T-cell (primary cell): ENCODE measurements at regions not wholly inside any gene's neighbourhood (a gene's known extent, or its start where the extent isn't known, plus 50 kb on each side); places are given as distances from the start of the nearest gene placed in this dataset.

Experiments
- ATAC-seq, 4 experiments: fragments of 200-7000 bp in 3 of 4; fragments of 150-1000 bp in 1 of 4; cut with Tn5 transposase; replicated peaks in 1 of 4; 1 replicate in 3 of 4; 2 replicates in 1 of 4; pipeline ENCODE4 v1.10.0; 2021; ENCODE audit warnings: moderate library complexity in 3 of 4, mild to moderate bottlenecking in 2 of 4, moderate number of reproducible peaks in 1 of 4
- CTCF ChIA-PET, 2 donors: fragments of 300-600 bp; sonication (Branson Sonifier 250); formaldehyde crosslinking; loops; one replicate each; lab custom pipeline; 2022; ENCODE audit warnings: antibody characterized with exemption in 2 of 2; lab: Charles Lee
- POLR2A ChIA-PET, 2 donors: fragments of 300-600 bp; sonication (Branson Sonifier 250); formaldehyde crosslinking; loops; one replicate each; lab custom pipeline; 2022; ENCODE audit warnings: antibody characterized with exemption in 2 of 2; lab: Charles Lee
- DNase-seq, 35 experiments: peaks; one replicate each; pipeline versions ENCODE4 v3.0.0 to v3.0.0-alpha.2; 2013 to 2023
- H3K27ac ChIP-seq: one replicate; pipeline ENCODE4 v1.5.1; 2013; ENCODE audit warnings: low read length
- H3K27me3 ChIP-seq, 2 experiments: replicated peaks in 1 of 2; 1 replicate in 1 of 2; 2 replicates in 1 of 2; pipeline versions ENCODE4 v1.6.1 to v1.7.0; 2013; ENCODE audit warnings: low read length in 1 of 2, mixed read lengths in 1 of 2; ENCODE audit not compliant: control insufficient read depth in 2 of 2, insufficient read depth in 2 of 2; ENCODE audit errors: extremely low read depth in 1 of 2
- H3K36me3 ChIP-seq, 2 donors: 1 replicate in 1 of 2; 2 replicates in 1 of 2; pipeline versions ENCODE4 v1.6.1 to v1.7.0; 2013; ENCODE audit warnings: low read length in 1 of 2; ENCODE audit not compliant: control insufficient read depth in 2 of 2, insufficient read depth in 1 of 2; ENCODE audit errors: extremely low read depth in 1 of 2
- H3K4me1 ChIP-seq, 2 experiments: 1 replicate in 1 of 2; 2 replicates in 1 of 2; pipeline versions ENCODE4 v1.6.1 to v1.7.0; 2013; ENCODE audit warnings: low read length in 2 of 2, mixed read lengths in 1 of 2; ENCODE audit not compliant: insufficient read depth in 2 of 2, control insufficient read depth in 1 of 2; ENCODE audit errors: extremely low read depth in 1 of 2
- H3K4me3 ChIP-seq, 2 donors: 1 replicate in 1 of 2; 2 replicates in 1 of 2; pipeline versions ENCODE4 v1.5.1 to v1.7.0; 2013; ENCODE audit warnings: mild to moderate bottlenecking in 2 of 2, low read length in 1 of 2, moderate library complexity in 1 of 2; ENCODE audit not compliant: control insufficient read depth in 1 of 2; ENCODE audit errors: extremely low read depth in 1 of 2
- H3K9me3 ChIP-seq: 2 replicates; pipeline ENCODE4 v1.7.0; 2013
- H3K27ac Mint-ChIP-seq, 2 donors: one replicate each; pipeline ENCODE4 v1.8.0; 2020 to 2021; ENCODE audit warnings: mild to moderate bottlenecking in 2 of 2, mixed read lengths in 2 of 2
- H3K27me3 Mint-ChIP-seq, 2 donors: one replicate each; pipeline ENCODE4 v1.8.0; 2021 to 2022; ENCODE audit warnings: mixed read lengths in 2 of 2
- H3K36me3 Mint-ChIP-seq: one replicate; pipeline ENCODE4 v1.8.0; 2021; ENCODE audit warnings: mixed read lengths
- H3K4me1 Mint-ChIP-seq, 3 donors: one replicate each; pipeline ENCODE4 v1.8.0; 2020 to 2022; ENCODE audit warnings: mixed read lengths in 3 of 3, mild to moderate bottlenecking in 1 of 3
- H3K4me3 Mint-ChIP-seq, 3 donors: one replicate each; pipeline ENCODE4 v1.8.0; 2020 to 2022; ENCODE audit warnings: mild to moderate bottlenecking in 3 of 3, mixed read lengths in 3 of 3, moderate library complexity in 3 of 3
- H3K9me3 Mint-ChIP-seq, 3 donors: one replicate each; pipeline ENCODE4 v1.8.0; 2020 to 2022; ENCODE audit warnings: mixed read lengths in 3 of 3
- WGBS: methylation state at CpG from one replicate; pipeline ENCODE4 v1.1.5; 2013; ENCODE audit warnings: missing lambda C conversion rate; ENCODE audit not compliant: insufficient coverage; 5-methylcytosine and 5-hydroxymethylcytosine counted together

- POLR2A ChIA-PET, result no interaction called here
- DNase-seq (no peak), ATAC-seq (no peak)
- no peaks in the 10 kb centered on the region for H3K36me3 Mint-ChIP-seq
- H3K9me3 Mint-ChIP-seq, result peaks cover 0 to 4% (median 0%) of the 10 kb centered on the region in 3 donors
- no peaks in the 10 kb centered on the region for H3K4me1 Mint-ChIP-seq
- Histone ChIP-seq H3K36me3 (no peaks in the 10 kb centered on the region), H3K4me1 (no peaks in the 10 kb centered on the region), H3K4me3 (no peak overlapping the region), H3K27ac (no peak overlapping the region), H3K27me3 (no peaks in the 10 kb centered on the region), H3K9me3 (no peaks in the 10 kb centered on the region)
- no peak overlapping the region for H3K4me3 Mint-ChIP-seq
- H3K27ac Mint-ChIP-seq, result no peak overlapping the region
- no CpG with 5 or more reads among the region's 2 CpGs for WGBS
- H3K27me3 Mint-ChIP-seq, result no peaks in the 10 kb centered on the region
- CTCF ChIA-PET, result no interaction called here
These were observed 333.1 kb downstream of the RND3 start for GRCh38 chr2:150154308-150154797.

DNA sequence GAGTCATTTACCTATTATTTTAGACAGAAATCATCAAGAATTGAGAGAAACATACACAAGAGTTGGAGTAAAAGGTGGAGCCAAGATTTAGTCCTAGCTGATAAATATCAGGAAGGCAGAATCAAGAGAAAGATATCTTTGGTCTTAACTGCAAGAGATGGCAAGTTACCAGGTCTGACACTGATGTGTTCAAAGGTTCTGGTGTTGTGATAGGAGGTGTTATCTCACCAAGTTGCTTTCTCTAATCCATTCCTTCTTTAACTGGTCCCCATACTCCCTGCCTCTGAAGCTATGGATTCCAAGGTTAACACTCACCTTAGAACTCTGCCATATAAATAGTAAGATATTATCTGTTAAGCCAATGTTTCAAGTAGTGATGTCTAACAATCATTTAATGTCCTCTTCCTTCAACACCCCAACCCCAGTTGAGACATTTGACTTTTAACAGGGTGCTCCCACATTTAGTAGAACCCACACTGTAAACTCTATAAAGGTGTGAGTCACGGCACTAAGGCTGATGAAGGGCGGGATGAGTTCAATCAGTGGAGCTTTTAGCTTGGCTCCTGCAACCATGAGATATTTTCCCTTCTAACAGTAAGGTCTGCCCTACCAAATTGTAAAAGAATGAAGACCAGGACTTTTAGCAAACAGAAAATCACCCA is 333.7 kb downstream of the RND3 start:
- WGBS, result no CpG with 5 or more reads among the region's 2 CpGs
- peaks cover 0 to 4% (median 0%) of the 10 kb centered on the region in 3 donors for H3K9me3 Mint-ChIP-seq
- H3K36me3 ChIP-seq, result no peaks in the 10 kb centered on the region
- H3K4me3 Mint-ChIP-seq, result no peak overlapping the region
- H3K4me3 ChIP-seq, result no peak overlapping the region
- ATAC-seq, result no peak
- no peaks in the 10 kb centered on the region for H3K36me3 Mint-ChIP-seq
- ChIA-PET CTCF (no interaction called here), POLR2A (no interaction called here)
- no peaks in the 10 kb centered on the region for H3K9me3 ChIP-seq
- H3K27ac ChIP-seq, result no peak overlapping the region
- DNase-seq, result no peak
- H3K27me3 ChIP-seq, result no peaks in the 10 kb centered on the region
- no peaks in the 10 kb centered on the region for H3K4me1 ChIP-seq
- H3K27me3 Mint-ChIP-seq, result no peaks in the 10 kb centered on the region
- H3K27ac Mint-ChIP-seq, result no peak overlapping the region
- H3K4me1 Mint-ChIP-seq, result no peaks in the 10 kb centered on the region

DNA sequence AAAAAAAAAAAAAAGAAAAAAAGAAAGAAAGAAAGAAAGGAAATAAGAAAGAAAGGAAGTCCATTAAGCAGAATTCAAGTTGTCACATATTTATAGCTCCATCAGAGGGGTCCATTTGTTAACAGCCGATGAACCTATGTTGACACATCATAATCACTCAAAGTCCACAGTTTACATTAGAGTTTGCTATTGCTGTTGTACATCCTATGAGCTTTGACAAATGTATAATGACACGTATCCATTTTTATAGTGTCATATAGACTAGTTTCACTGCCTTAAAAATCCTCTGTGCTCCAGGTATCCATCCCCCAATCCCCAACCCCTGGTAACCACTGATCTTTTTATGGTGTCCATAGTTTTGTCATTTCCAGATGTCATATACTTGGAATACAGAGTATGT is 335.2 kb downstream of the RND3 start:
- CTCF ChIA-PET, result no interaction called here

GRCh38 chr2:150150144-150150543 is 337.3 kb downstream of the RND3 start:
- H3K9me3 Mint-ChIP-seq, result peaks cover 11 to 23% (median 18%) of the 10 kb centered on the region in 3 donors
- ChIA-PET POLR2A (no interaction called here), CTCF (no interaction called here)
- H3K27ac ChIP-seq, result no peak overlapping the region
- H3K4me1 Mint-ChIP-seq, result no peaks in the 10 kb centered on the region
- no peaks in the 10 kb centered on the region for H3K36me3 Mint-ChIP-seq
- ATAC-seq (no peak), DNase-seq (no peak)
- no peak overlapping the region for H3K4me3 ChIP-seq
- H3K27ac Mint-ChIP-seq, result no peak overlapping the region
- no CpG with 5 or more reads among the region's 2 CpGs for WGBS
- H3K36me3 ChIP-seq, result no peaks in the 10 kb centered on the region
- H3K27me3 ChIP-seq, result no peaks in the 10 kb centered on the region
- no peaks in the 10 kb centered on the region for H3K27me3 Mint-ChIP-seq
- no peaks in the 10 kb centered on the region for H3K4me1 ChIP-seq
- H3K4me3 Mint-ChIP-seq, result no peak overlapping the region
- H3K9me3 ChIP-seq, result peaks cover 2% of the 10 kb centered on the region

More for the DNA sequence above, 335.2 kb downstream of the RND3 start:
- Mint-ChIP-seq H3K27ac (no peak overlapping the region), H3K4me1 (no peaks in the 10 kb centered on the region), H3K9me3 (peaks cover 0 to 6% (median 5%) of the 10 kb centered on the region in 3 donors), H3K27me3 (no peaks in the 10 kb centered on the region), H3K36me3 (no peaks in the 10 kb centered on the region), H3K4me3 (no peak overlapping the region)
- H3K36me3 ChIP-seq, result no peaks in the 10 kb centered on the region
- no peak for ATAC-seq
- DNase-seq, result no peak
- no peaks in the 10 kb centered on the region for H3K9me3 ChIP-seq
- H3K4me3 ChIP-seq, result no peak overlapping the region
- H3K27me3 ChIP-seq, result no peaks in the 10 kb centered on the region
- no peaks in the 10 kb centered on the region for H3K4me1 ChIP-seq
- POLR2A ChIA-PET, result no interaction called here
- no peak overlapping the region for H3K27ac ChIP-seq
- no CpG with 5 or more reads among the region's 2 CpGs for WGBS

DNA sequence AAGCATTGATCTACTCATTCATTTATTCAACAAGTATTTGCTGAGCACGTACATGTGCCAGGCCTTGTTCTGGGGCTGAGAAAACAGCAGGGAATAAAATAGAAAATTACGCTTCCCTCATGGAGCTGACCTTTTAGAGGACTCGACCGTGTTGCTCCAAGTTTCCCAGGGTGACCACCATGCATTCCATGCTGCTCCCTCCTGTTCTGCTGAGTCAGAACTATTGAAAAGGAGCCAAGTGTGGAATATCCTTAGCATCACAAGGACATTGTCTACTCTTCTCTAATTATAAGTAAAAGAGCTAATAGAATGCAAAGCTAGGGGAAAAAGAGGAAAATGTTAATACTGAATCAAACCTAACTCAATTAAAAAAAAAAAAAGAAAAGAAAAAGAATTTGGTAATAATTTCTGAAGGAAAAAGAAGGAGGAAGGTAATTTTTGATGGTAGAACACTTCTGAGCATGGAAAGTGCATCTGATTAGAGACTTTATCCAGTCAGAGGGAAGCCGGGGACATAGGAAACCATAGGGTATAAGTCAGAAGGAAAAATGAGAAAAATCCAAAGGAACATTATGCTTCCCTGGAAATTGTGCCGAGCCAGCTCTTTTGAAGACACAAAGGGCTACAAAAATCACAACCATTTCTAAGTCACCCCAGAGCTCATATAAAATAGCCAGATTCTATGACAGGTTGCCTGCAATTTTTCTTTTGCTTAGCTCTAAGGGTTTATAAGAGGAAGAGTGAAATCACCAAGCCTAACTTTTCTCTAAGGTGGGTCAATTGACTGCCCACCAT is 339.4 kb downstream of the RND3 start:
- Histone ChIP-seq H3K27me3 (no peaks in the 10 kb centered on the region), H3K9me3 (peaks cover 2% of the 10 kb centered on the region), H3K36me3 (no peaks in the 10 kb centered on the region), H3K4me1 (no peaks in the 10 kb centered on the region), H3K4me3 (no peak overlapping the region), H3K27ac (no peak overlapping the region)
- no peaks in the 10 kb centered on the region for H3K27me3 Mint-ChIP-seq
- ATAC-seq, result no peak
- WGBS, result 86% methylated on average over 3 of the region's 6 CpGs
- no peak overlapping the region for H3K27ac Mint-ChIP-seq
- H3K4me3 Mint-ChIP-seq, result no peak overlapping the region
- peaks cover 11 to 23% (median 23%) of the 10 kb centered on the region in 3 donors for H3K9me3 Mint-ChIP-seq
- DNase-seq, result no peak
- CTCF ChIA-PET, result no interaction called here
- POLR2A ChIA-PET, result no interaction called here
- no peaks in the 10 kb centered on the region for H3K4me1 Mint-ChIP-seq
- H3K36me3 Mint-ChIP-seq, result no peaks in the 10 kb centered on the region

DNA sequence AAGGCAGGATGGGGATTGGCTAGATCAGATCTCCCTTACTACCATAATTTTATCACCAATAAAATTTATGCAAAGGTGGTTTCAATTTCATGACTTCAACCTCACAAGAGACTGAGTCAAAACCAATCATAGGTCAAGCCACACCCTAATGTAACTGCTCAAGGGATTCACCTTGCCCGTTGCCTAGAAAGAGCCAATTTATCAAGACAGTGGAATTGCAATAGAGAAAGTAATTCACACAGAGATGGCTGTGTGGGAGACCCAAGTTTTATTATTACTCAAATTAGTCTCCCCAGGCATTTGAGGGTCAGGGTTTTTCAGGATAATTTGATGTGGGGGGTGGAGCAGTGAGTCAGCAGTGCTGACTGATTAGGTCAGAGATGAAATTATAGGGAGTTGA is 340.6 kb downstream of the RND3 start:
- POLR2A ChIA-PET, result no interaction called here
- Histone ChIP-seq H3K4me1 (no peaks in the 10 kb centered on the region), H3K36me3 (no peaks in the 10 kb centered on the region), H3K9me3 (peaks cover 2% of the 10 kb centered on the region), H3K27me3 (no peaks in the 10 kb centered on the region), H3K4me3 (no peak overlapping the region), H3K27ac (no peak overlapping the region)
- no CpG with 5 or more reads among the region's 1 CpG for WGBS
- H3K36me3 Mint-ChIP-seq, result no peaks in the 10 kb centered on the region
- H3K9me3 Mint-ChIP-seq, result peaks cover 11 to 23% (median 19%) of the 10 kb centered on the region in 3 donors
- H3K27me3 Mint-ChIP-seq, result no peaks in the 10 kb centered on the region
- ATAC-seq, result no peak
- H3K27ac Mint-ChIP-seq, result no peak overlapping the region
- CTCF ChIA-PET, result no interaction called here
- no peak overlapping the region for H3K4me3 Mint-ChIP-seq
- H3K4me1 Mint-ChIP-seq, result no peaks in the 10 kb centered on the region
- no peak for DNase-seq
